GM18858 (cell line): ENCODE measurements at regions not wholly inside any gene's neighbourhood (a gene's known extent, or its start where the extent isn't known, plus 50 kb on each side); places are given as distances from the start of the nearest gene placed in this dataset.

Experiments
- ATAC-seq: cut with Tn5 transposase; IDR thresholded peaks from one replicate; pipeline ENCODE4 v1.9.1; 2021; ENCODE audit not compliant: unreplicated experiment

DNA sequence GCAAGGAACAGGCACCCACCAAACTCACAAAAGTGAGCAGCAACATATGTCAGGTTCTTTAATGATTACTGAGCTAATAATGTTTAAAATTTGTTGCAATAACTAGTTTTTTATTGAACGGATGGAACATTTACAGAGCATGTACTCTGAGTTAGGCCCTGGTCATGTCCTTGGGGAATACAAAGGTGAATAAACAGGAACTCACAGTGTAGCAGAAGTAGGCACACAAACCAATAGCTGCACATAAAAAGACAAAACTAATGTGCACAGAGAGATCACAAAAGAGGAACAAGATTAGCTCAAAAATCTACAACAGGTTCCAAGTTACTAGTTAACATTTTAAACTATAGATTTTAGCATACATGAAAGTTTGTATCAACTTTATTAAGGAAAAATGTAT lies 505.3 kb upstream of the PPP2R3A start:
- ATAC-seq: no peak

DNA sequence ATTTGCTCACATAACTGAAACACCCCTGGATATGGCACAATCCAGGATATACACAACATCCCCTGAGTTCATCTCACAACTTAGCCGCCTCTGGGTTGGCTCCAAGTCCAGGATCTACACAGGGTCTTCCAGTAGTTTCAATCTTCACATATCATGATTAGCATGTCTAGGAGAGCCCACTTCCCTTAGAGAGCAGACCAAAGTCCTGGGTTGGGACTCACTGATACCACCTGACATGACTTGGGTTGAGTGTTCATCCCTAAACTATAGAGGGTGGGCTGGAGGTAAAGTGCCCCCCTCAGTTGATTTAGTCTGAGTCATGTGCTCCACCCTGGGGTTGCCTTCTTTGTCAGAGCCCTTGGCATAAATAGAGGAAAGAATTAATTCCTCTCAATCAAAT lies 493.6 kb upstream of the PPP2R3A start:
- ATAC-seq: no peak

DNA sequence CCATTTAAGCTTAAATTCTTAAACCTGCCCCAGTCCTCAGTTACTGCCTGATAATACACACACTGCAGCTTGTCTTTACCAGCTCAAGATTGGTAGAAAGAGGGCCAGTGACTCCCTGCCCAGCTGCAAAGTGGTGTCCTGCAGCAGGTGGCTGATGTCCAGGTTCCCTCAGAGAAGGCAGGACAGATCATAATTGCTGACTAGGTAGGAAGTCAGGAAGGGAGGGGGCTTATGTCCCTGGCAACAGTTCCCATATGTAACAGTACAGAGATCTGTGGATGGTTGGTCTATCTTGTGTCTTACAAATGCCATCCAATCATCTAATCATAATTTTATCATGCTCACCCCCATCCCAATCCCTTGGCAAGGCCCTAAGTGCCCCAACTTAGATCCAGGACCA lies 492.1 kb upstream of the PPP2R3A start:
- no peak for ATAC-seq

DNA sequence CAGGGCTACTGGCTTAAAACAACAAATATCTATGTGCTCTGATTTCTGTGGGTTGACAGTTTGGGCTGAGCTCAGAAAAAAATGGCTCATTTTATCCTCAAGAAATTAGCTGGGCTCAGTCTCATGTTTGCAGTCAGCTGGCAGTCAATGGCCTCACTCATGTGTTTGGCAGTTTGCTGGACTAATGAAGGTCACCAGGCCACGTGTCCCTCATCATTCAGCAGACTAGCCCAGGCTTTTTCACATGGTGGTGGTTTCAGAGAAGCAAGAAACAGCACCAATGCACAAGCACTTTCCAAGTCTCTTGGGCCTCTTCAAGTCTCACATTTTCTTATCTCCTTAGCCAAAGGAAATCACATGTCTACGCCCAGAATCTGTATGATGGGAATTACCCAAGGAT lies 478.3 kb upstream of the PPP2R3A start:
- no peak for ATAC-seq

DNA sequence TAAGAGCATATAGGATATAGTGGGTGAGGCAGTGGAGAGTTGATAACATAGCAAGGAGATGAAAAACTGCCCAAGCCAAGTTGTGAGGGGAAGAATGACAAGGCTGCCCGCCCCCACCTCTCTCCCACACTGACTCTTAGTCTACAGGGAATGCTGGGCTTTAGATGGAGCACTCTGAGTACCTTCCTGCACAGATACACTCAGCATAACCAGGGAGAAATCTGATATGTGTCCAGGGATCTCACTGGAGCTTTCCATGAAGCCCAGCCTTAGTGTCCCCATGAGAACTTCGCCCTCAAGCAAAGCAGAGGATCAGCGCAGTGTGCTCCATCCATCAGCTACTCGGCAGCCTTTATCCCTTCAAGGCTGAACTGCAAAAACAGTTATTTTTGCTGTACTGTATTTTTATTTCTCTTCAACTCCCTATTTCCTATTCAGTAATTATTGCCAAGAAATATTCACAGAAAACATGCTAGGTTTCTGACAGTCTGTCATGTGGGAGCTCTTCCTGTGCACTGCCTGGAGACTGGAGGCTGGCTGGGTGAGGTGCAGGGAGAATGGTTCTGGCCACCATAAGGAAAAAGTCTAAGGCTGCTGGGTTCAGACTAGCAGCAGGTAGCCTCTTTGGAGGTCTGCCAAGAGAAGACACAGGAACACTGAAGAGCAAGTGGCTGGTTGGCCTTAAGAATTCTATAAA lies 475.2 kb upstream of the PPP2R3A start:
- no peak for ATAC-seq

DNA sequence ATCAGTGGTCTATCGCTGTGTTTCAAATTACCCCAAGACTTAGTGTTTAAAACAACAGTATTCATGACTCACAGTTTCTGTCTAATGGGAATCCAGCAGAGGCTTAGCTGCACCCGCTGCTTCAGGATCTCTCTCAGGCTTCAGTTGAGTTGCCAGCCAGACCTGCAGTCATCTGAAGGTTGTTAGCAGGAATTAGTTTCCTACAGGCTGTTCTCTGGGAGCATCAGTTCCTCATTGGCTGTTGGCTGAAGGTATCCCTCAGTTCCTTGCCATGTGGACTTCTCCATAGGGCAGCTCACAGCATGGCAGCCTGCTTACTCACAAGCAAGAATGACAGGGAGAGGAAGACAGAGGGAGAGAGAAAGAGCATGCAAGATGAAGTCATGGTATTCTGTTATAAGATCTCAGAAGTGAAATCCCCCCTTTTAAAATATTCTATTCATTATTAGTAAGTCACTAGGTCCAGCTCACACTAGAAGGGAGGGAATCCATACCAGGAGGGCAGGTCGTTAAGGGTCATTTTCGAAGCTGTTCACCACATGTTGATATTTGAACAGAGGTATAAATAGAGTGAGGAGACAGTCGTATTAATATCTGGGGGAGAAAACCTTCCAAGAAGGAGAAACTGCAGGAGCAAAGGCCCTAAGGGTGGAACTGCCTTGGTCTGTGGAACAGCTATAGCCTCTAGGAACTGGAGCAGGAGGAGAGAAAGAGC lies 473.9 kb upstream of the PPP2R3A start:
- no peak for ATAC-seq

DNA sequence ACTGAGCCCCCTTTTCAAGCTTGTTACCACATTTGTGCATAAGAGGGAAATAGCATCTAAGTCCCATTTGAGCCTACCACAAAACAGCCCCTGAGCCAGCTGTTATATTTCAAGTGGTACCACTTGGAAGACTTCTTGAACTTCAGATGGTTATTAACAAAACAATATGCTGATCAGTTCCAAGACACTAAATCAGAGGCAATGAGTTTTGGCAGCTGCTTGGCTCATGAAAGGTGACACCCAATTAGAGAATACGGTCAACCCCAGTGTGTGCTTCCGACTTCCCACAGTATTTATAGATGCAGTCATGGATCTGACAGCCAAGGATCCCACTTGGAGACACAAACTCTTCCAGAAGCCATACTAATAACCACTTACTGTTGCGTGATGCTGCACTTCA lies 469.6 kb upstream of the PPP2R3A start:
- no peak for ATAC-seq

DNA sequence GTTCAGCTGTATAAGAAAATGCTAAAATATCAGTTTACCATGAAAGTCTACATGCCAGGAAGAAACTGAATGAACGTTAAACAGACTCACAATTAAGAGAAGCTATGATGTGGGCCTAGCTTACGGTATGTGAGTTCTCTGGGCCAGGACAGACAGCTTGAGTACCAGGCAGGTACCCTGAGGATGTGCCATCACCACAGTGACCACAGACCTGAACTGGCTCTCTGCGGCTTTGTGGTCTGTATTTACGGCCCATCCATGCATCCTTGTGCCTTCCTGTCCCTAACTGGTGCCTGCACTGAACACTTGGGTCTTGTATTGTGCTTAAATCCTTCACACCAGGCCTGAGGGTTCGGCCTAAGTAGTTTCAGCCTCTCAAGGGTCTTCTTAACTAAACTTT lies 467.5 kb upstream of the PPP2R3A start:
- no peak for ATAC-seq

DNA sequence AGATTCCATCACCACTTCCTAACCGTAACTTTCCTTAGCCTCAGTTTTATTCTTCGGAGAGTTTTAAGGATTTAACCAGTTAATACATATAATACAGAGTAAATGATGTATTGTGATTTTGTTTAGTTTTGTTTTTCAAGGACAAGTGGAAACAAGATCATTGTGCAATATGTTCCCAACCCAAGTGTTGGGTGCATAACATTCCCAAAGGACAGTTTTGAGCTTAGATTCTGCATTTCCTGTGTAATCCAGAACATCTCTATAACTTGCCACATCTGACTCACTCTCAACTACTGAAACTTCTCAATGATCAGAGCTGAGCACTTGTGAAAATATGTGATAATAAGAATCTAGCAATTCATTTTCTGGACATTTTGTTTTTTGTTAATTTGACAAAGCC lies 466.1 kb upstream of the PPP2R3A start:
- ATAC-seq: no peak

DNA sequence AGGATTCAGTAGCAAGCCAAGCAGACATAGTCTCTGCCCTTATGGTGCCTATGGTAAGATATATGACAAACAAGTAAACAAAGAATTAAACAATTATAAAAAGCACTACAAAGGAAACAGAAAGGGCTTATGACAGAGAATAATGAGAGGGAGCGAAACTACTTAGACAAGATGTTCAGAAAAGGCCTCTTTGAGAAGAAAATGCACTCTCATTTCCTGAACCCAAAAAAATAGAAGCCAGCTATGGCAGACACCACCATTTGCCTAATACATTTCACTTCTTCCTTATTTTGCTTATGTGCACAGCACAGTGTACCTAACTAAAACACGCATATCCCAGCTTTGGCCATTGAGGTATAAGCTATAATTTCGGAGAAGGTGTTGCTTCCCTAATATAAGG lies 465.5 kb upstream of the PPP2R3A start:
- no peak for ATAC-seq

DNA sequence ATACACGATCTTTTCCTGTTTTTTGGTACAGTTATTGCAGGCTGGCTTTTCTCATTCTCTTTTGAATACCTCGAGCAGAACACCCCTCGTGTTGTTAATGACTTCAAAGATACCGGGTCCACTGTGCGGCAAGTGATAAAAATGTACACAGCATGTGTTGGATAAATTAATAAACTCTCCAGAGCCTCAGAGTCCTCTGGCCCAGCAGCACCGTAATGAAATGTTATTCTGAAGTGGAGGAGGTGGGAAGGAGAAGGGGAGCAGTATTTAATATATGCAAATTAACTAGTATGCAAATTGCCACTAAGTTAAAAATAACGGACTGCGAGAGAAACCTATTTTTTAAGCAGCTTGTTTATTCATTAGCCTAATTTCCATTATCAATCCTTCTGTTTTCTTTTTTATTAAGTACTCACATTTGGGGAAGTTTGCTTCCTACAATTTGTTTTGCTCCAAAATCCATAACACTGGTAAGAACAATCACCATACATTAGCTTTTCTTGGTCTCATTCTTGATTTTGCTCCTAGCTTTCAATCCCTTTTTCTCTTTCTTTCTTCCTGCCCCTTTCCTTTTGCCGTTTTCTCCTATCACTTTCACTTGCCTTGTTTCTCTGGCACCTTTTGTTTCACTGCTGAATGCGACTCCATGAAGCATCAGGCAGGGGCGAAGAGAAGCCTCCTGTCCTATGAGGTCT lies 462.3 kb upstream of the PPP2R3A start:
- ATAC-seq: no peak

DNA sequence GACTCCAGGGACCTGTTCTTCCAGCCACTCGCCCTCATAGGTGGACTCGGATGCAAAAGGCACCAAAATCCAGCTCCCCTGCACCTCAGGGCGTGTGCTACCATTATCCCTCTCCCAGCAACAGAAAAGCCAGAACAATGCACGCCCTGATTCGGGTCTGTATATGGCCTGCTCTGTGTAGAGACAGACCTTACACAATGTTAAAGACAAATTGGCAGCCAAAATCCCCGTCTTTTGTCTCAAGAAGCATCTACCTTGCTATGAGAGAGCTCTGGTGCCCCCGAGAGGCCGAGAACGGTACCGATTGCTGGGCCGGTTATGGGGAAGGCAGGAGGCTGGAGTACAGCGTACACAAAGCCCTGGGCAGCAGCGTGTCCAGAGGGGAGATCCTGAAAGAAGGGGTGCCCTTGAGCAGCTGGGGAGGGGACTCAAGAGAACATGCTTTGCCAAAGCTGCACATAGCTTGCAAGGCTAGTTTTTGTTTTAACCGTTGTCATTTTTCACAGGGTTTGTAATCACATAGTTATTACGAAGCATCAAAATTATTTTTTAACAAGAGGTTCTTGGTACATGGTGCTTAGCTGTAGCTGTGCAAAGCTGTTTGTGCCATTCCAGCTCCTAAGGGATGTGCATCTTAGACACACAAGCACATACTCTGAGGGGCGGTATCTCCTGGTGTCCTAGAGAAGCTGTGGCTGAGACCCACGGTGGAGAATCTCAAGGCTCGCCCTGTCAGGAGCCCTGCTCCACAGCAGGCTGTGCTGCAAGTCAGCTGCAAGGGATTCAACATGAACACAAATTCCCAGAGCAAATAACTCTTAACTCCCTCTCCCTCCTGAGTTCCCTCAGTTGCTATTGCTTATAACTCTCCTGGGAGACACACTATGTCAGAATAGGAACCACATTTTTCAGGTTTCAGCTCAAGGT lies 461.5 kb upstream of the PPP2R3A start:
- peak; percentile 76 for ATAC-seq

DNA sequence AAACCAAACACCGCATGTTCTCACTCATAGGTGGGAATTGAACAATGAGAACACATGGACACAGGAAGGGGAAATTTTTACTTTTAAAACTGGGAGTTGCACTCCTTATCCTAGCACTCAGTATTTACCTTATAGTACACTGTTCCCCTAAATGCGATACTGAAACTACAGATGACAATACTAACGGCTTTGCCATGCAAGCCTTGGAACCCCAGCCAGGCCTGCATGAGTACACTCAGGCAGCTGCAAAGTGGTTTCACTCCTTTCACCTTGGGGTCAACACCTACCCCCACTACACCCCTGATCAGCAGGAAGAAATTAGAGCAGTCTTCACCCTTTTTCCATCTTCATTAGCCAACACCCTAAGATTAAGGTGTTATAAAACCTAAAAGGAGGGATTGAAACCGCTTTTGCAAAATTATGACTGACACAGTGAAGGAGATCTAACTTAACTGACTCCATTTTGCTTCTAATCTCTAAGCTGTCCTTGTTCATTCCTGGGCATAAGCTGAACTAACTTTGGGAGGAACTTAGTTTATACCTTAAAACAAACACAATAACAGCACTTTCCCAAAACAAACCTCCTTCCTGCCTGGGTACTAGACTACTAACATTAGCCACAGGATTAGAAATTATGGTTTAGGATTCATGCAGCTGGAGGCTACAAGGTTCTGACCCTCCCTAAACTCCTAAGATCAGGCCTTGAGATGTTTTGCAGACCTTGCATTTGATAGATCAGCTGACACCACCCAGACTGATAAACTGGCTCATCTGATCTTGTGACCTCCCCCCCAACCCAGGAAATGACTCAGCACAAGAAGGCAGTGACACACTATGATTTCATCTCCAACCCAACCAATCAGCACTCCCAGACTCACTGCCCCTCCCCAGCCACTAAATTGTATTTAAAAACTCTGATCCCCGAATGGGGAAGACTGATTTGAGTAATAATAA lies 452.1 kb upstream of the PPP2R3A start:
- no peak for ATAC-seq

DNA sequence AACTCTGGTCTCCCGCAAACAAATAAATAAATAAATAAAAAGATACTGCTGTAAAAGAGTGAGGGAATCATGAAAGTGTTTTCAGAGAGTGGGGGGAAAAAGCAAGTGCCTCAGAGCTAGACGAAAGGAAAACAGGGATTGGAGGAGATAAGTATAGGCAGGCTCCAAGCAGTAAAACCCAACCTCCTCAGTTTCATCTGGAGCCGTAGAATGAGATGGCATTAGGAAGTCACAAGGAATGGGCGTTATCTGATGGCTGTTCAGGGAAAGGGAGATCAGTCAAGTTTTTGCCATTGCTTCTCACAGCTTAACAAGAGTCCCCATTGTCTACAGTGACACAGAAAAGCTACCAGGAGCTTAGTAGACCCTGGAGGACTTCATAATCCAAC lies 451.5 kb upstream of the PPP2R3A start:
- ATAC-seq: no peak

DNA sequence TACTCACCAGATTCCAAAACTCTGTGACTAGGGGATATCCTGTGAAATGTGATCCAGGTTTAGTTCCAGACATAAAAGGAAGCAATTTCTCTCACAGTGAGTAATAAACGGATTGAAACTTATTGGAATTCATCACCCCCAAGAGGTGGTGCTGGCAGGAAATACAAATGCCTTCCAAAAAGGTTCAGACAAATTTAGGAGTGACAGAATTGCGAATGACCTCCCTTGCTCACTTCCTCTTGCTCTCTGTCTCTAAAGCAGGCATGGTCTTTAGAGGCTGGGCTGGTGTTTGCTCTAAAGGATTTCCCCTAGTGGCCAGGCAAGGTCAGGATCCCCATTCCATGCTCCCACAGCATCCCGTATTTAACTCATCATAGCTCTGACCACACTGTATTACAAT lies 449.4 kb upstream of the PPP2R3A start:
- no peak for ATAC-seq

DNA sequence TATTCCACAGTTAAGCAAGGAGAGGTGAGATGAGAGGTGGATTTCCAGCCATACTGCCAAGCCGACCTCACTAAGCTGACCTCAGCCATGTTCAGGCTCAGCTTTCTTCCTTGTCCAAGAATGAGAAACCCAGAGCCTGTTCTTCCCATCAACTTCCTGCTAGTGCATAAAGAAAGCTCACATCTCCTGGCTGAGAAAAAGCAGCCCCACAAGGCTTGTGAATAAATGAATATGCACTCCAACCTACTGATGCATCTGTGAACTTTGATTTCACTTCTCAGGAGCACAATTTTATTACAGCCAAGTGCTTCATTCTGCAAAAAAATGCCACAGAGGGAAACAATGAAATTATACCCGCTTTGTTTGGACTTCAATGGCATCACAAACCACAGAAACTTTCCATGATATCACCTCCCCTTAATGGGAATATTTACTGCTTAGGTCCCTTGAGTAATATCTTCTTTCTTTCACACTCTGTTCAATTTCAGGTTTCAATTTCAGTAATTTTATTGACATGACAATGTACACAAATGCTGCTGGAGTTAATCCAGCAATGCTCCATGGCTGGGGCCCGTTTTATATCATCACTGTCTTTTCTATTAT lies 437.0 kb upstream of the PPP2R3A start:
- ATAC-seq: no peak

DNA sequence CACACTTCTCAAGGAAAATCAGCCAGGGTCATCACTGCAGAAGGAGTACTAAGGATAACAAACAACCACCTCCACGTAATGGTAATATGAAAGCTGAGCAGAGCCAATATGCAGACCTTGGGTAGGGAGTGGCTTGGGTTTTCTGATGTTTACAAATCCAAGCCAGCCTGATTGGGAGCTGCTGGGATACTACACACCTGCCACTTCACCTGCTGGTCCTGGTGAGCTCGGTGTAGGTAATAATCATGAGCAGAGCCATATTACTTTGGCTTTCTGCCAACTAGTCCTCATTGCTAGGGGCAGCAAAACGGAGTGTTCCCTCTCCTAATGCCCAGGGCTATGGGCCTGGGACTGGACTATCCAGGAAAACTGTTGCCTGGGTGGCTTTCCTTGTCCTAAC lies 433.5 kb upstream of the PPP2R3A start:
- no peak for ATAC-seq

DNA sequence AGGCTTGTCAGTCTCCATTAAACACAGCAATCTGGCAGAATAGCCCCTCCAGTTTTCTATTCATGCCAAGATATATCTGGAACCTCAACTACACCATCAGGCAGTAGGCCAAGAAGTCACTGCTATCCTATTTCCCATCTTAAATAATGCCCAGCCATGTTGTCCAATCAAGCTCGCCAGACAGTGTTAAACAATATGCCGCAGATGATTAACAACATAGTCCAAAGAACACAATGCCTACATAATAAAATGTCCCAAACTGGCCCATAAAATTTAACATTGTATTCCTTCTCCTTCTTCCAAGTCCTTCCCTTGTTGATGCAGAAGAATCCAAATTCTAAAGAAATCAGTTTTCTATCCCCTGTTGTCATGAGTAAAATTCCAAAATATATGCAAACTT lies 427.4 kb upstream of the PPP2R3A start:
- ATAC-seq: no peak

DNA sequence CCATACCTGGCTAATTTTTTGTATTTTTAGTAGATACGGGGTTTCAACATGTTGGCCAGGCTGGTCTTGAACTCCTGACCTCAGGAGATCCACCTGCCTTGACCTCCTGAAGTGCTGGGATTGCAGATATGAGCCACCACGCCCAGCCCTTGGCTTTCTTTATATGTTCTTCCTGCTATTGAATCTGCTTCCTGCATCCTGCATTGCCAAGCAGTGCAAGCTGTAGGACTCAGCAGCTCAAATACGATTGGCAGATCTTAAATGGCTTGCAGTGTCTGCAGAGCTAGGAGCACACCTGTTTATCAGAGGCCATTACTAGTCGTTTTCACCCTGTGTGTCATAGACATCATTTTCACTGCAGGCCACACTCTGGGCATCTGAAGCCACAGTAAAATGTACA lies 426.2 kb upstream of the PPP2R3A start:
- no peak for ATAC-seq

DNA sequence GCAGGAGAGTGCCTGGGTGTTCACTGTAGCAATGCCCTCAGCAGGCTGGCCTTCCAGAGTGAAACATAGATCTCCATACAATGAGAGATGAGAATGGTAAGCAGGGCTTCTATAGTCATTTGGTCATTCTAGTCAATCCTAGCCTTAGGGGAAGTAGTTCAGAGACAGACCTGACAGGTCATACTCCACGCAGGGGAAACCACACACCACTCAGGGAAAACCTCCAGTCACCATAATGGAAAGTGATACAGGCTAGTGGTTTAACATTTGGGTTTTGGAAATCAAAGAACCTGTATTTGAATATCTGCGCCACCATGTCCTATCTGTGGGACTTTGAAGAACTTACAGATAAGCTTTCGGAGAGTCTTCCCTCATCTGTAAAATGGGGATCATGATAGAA lies 425.7 kb upstream of the PPP2R3A start:
- ATAC-seq: no peak
